Fibroblast of lung (primary cell): ENCODE measurements at regions not wholly inside any gene's neighbourhood (a gene's known extent, or its start where the extent isn't known, plus 50 kb on each side); places are given as distances from the start of the nearest gene placed in this dataset.

Source experiments
- EZH2 ChIP-seq: IDR thresholded peaks from 2 replicates; pipeline ENCODE4 v1.5.1; 2012; ENCODE audit warnings: low read length, control low read depth, mild to moderate bottlenecking; ENCODE audit errors: missing control alignments
- TF ChIP-seq, protein P1 (sequence below), 2 donors: IDR thresholded peaks in 1 of 2; conservative IDR thresholded peaks in 1 of 2; 1 replicate in 1 of 2; 2 replicates in 1 of 2; pipeline ENCODE4 v1.5.1; 2011 to 2012; ENCODE audit warnings: low read length in 2 of 2, control low read depth in 1 of 2, inconsistent platforms in 1 of 2, low read depth in 1 of 2, mild to moderate bottlenecking in 1 of 2

DNA sequence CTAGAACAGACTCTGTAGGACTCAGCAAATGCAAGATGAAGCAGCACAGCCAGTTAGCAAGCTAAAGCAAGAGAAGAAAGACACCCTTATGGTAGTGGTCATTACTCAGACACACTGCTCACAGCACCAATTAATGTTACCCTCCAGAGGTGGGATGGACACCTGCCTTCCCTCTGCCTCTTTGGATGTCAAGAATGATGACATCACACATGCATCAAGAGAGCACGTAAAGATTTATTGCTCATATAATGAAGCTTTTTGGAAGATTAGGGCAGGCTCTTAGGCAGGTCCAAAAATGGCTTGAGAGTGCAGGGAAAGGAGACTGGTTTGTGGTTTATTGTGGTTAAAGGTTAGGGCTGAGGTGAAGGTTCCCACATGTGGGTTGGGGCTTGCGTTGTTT, 137.0 kb downstream of the PRDM13 start:
- TF ChIP-seq, protein P1, sequence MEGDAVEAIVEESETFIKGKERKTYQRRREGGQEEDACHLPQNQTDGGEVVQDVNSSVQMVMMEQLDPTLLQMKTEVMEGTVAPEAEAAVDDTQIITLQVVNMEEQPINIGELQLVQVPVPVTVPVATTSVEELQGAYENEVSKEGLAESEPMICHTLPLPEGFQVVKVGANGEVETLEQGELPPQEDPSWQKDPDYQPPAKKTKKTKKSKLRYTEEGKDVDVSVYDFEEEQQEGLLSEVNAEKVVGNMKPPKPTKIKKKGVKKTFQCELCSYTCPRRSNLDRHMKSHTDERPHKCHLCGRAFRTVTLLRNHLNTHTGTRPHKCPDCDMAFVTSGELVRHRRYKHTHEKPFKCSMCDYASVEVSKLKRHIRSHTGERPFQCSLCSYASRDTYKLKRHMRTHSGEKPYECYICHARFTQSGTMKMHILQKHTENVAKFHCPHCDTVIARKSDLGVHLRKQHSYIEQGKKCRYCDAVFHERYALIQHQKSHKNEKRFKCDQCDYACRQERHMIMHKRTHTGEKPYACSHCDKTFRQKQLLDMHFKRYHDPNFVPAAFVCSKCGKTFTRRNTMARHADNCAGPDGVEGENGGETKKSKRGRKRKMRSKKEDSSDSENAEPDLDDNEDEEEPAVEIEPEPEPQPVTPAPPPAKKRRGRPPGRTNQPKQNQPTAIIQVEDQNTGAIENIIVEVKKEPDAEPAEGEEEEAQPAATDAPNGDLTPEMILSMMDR (conservative IDR thresholded peaks at IDR 0.05 in 1 of 2, IDR thresholded peaks at IDR 0.05 in 1 of 2; ENCODE audit: low read depth in 1 of 2, low read length in 2 of 2) = no peak
- TF ChIP-seq EZH2 = no peak
